ENCODE measurements at regions not wholly inside any gene's neighbourhood (a gene's known extent, or its start where the extent isn't known, plus 50 kb on each side); places are given as distances from the start of the nearest gene placed in this dataset.

- H3K9me3 ChIP-seq (ENCODE audit: control insufficient read depth, low read depth, low read length): no peaks in the 10 kb centered on the region
- no peak overlapping the region for H3K4me3 ChIP-seq (ENCODE audit: control insufficient read depth in 2 of 3, extremely low read depth in 1 of 3, insufficient read depth in 2 of 3, low read depth in 1 of 3, low read length in 3 of 3)
- no peak overlapping the region for H3K9ac ChIP-seq (ENCODE audit: control insufficient read depth, extremely low read depth, insufficient read depth, low read length)
- FAIRE-seq: no peak
- no peak for DNase-seq (ENCODE audit: low read depth, low spot score)
- H2AFZ ChIP-seq (ENCODE audit: control insufficient read depth, low read length): peak overlapping the region; percentile 39
- H3K27me3 ChIP-seq (ENCODE audit: control insufficient read depth, extremely low read depth, insufficient read depth, low read length): peaks cover 15% of the 10 kb centered on the region
- no peak for TF ChIP-seq CTCF (optimal IDR thresholded peaks at IDR 0.05 in 1 of 3, IDR thresholded peaks at IDR 0.05 in 1 of 3, conservative IDR thresholded peaks at IDR 0.05 in 1 of 3; ENCODE audit: extremely low read depth in 1 of 3, insufficient read depth in 2 of 3, low read length in 3 of 3)
- no peak for TF ChIP-seq EZH2 (IDR thresholded peaks at IDR 0.05; ENCODE audit: low read length)
- no peaks in the 10 kb centered on the region for H3K36me3 ChIP-seq (ENCODE audit: control insufficient read depth in 2 of 2, extremely low read depth in 1 of 2, insufficient read depth in 2 of 2, low read length in 2 of 2)
- H3K4me1 ChIP-seq (ENCODE audit: control insufficient read depth, extremely low read depth, insufficient read depth, low read length): peaks cover 30% of the 10 kb centered on the region
- no peaks in the 10 kb centered on the region for H3K9me1 ChIP-seq (ENCODE audit: control insufficient read depth, extremely low read depth, insufficient read depth, low read length)
- dilution Hi-C loops (cut with MboI; ENCODE audit: extremely low pct_ligation_motif_present, low sequenced_read_pairs): no loop called here
- peak overlapping the region; percentile 50 for H3K4me2 ChIP-seq (ENCODE audit: control insufficient read depth, extremely low read depth, insufficient read depth, low read depth, low read length)
- H3K27ac ChIP-seq (ENCODE audit: control insufficient read depth, insufficient read depth, low read length): peak overlapping the region; percentile 2
- H4K20me1 ChIP-seq (ENCODE audit: control insufficient read depth, extremely low read depth, insufficient read depth, low read length): no peaks in the 10 kb centered on the region
- H3K79me2 ChIP-seq (ENCODE audit: control insufficient read depth, insufficient read depth, low read length): no peaks in the 10 kb centered on the region
These were observed 135.8 kb upstream of the UNC5B start for GRCh38 chr10:71076473-71077142.

GRCh38 chr10:71077143-71077581, 135.2 kb upstream of the UNC5B start:
- TF ChIP-seq EZH2 (IDR thresholded peaks at IDR 0.05; ENCODE audit: low read length): no peak
- TF ChIP-seq CTCF (optimal IDR thresholded peaks at IDR 0.05 in 1 of 3, IDR thresholded peaks at IDR 0.05 in 1 of 3, conservative IDR thresholded peaks at IDR 0.05 in 1 of 3; ENCODE audit: extremely low read depth in 1 of 3, insufficient read depth in 2 of 3, low read length in 3 of 3): no peak
- Histone ChIP-seq H3K4me3 (ENCODE audit: control insufficient read depth in 2 of 3, extremely low read depth in 1 of 3, insufficient read depth in 2 of 3, low read depth in 1 of 3, low read length in 3 of 3) (no peak overlapping the region), H4K20me1 (ENCODE audit: control insufficient read depth, extremely low read depth, insufficient read depth, low read length) (no peaks in the 10 kb centered on the region), H3K9me3 (ENCODE audit: control insufficient read depth, low read depth, low read length) (no peaks in the 10 kb centered on the region), H2AFZ (ENCODE audit: control insufficient read depth, low read length) (peak overlapping the region; percentile 39), H3K4me1 (ENCODE audit: control insufficient read depth, extremely low read depth, insufficient read depth, low read length) (peaks cover 30% of the 10 kb centered on the region), H3K27ac (ENCODE audit: control insufficient read depth, insufficient read depth, low read length) (peak overlapping the region; percentile 2), H3K9me1 (ENCODE audit: control insufficient read depth, extremely low read depth, insufficient read depth, low read length) (no peaks in the 10 kb centered on the region), H3K4me2 (ENCODE audit: control insufficient read depth, extremely low read depth, insufficient read depth, low read depth, low read length) (peak overlapping the region; percentile 50), H3K36me3 (ENCODE audit: control insufficient read depth in 2 of 2, extremely low read depth in 1 of 2, insufficient read depth in 2 of 2, low read length in 2 of 2) (no peaks in the 10 kb centered on the region), H3K79me2 (ENCODE audit: control insufficient read depth, insufficient read depth, low read length) (no peaks in the 10 kb centered on the region), H3K9ac (ENCODE audit: control insufficient read depth, extremely low read depth, insufficient read depth, low read length) (no peak overlapping the region), H3K27me3 (ENCODE audit: control insufficient read depth, extremely low read depth, insufficient read depth, low read length) (peaks cover 15% of the 10 kb centered on the region)
- dilution Hi-C loops (cut with MboI; ENCODE audit: extremely low pct_ligation_motif_present, low sequenced_read_pairs): no loop called here
- no peak for DNase-seq (ENCODE audit: low read depth, low spot score)
- peak; percentile 83 for FAIRE-seq

Data from keratinocyte (primary cell).